ENCODE measurements at regions not wholly inside any gene's neighbourhood (a gene's known extent, or its start where the extent isn't known, plus 50 kb on each side); places are given as distances from the start of the nearest gene placed in this dataset.

DNA sequence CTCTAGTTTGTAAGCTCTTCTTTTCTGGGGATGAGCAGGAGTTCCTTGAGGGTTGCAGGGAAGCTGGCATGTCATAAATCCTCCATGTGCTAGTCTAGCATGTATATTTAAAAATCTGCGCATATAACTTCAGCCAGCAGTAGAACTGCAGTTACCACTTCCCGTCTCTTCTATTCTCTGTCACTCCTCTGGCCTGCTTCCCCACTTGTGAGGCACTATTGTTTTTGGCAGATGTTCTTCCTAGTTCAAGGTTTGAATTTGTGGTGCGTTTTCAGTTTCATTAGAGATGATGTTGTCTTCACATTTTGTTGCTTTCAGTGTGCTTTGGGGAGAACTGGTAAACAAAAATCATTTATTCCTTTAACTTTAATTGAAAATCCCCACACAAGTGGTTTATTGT, 169.1 kb upstream of the ZPLD1 start:
- H3K4me2 ChIP-seq (ENCODE audit: extremely low read depth, insufficient read depth, low read length): no peak overlapping the region
- DNase-seq (ENCODE audit: low read depth in 2 of 2): peak in 1 of 2 donors; percentile 1
- H2AFZ ChIP-seq (ENCODE audit: low read length): no peak overlapping the region

DNA sequence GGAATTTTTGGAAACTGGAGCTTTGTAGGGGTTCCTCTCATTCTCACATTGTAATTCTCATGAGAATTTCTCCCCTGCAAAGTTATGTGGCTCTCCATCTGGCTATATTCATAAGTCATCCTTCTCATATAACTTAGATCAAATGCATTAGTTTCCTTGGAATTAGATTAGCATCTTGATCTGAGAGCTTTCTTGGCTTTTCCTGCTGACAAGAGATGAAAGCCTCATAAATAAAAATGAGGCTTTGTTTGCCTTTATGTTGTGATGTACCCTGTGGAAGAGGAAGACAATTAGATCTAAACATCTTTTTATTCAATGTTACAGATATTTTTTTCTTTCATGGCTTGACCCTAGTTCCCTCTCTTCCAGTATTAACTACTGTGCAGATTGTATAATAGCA, 165.4 kb upstream of the ZPLD1 start:
- no peak for DNase-seq (ENCODE audit: low read depth in 2 of 2)
- Histone ChIP-seq H2AFZ (ENCODE audit: low read length) (no peak overlapping the region), H3K4me1 (ENCODE audit: control insufficient read depth, extremely low read depth, insufficient read depth, low read length) (no peaks in the 10 kb centered on the region), H3K4me2 (ENCODE audit: extremely low read depth, insufficient read depth, low read length) (no peak overlapping the region), H3K4me3 (replicated peaks in 1 of 4; ENCODE audit: control extremely low read depth in 1 of 4, insufficient read depth in 1 of 4, low read depth in 3 of 4, low read length in 4 of 4) (no peak overlapping the region), H3K27me3 (ENCODE audit: control insufficient read depth, insufficient read depth, low read length) (no peaks in the 10 kb centered on the region), H4K20me1 (ENCODE audit: control insufficient read depth, extremely low read depth, insufficient read depth, low read length) (no peaks in the 10 kb centered on the region), H3K27ac (ENCODE audit: insufficient read depth, low read length) (no peak overlapping the region), H3K36me3 (ENCODE audit: control insufficient read depth, insufficient read depth, low read length) (no peaks in the 10 kb centered on the region), H3K9ac (ENCODE audit: insufficient read depth, low read length) (no peak overlapping the region), H3K79me2 (ENCODE audit: control insufficient read depth, insufficient read depth, low read length) (no peaks in the 10 kb centered on the region), H3K9me3 (ENCODE audit: control insufficient read depth, insufficient read depth, low read depth, low read length) (no peaks in the 10 kb centered on the region)
- TF ChIP-seq EZH2 (IDR thresholded peaks at IDR 0.05; ENCODE audit: low read length, missing control alignments): no peak
- TF ChIP-seq, protein P1, sequence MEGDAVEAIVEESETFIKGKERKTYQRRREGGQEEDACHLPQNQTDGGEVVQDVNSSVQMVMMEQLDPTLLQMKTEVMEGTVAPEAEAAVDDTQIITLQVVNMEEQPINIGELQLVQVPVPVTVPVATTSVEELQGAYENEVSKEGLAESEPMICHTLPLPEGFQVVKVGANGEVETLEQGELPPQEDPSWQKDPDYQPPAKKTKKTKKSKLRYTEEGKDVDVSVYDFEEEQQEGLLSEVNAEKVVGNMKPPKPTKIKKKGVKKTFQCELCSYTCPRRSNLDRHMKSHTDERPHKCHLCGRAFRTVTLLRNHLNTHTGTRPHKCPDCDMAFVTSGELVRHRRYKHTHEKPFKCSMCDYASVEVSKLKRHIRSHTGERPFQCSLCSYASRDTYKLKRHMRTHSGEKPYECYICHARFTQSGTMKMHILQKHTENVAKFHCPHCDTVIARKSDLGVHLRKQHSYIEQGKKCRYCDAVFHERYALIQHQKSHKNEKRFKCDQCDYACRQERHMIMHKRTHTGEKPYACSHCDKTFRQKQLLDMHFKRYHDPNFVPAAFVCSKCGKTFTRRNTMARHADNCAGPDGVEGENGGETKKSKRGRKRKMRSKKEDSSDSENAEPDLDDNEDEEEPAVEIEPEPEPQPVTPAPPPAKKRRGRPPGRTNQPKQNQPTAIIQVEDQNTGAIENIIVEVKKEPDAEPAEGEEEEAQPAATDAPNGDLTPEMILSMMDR (conservative IDR thresholded peaks at IDR 0.05 in 1 of 2, IDR thresholded peaks at IDR 0.05 in 1 of 2; ENCODE audit: low read depth in 1 of 2, low read length in 2 of 2): no peak

More for the DNA sequence above, 169.1 kb upstream of the ZPLD1 start:
- H3K79me2 ChIP-seq (ENCODE audit: control insufficient read depth, insufficient read depth, low read length): no peaks in the 10 kb centered on the region
- H3K4me1 ChIP-seq (ENCODE audit: control insufficient read depth, extremely low read depth, insufficient read depth, low read length): no peaks in the 10 kb centered on the region
- H3K9ac ChIP-seq (ENCODE audit: insufficient read depth, low read length): no peak overlapping the region
- H3K36me3 ChIP-seq (ENCODE audit: control insufficient read depth, insufficient read depth, low read length): no peaks in the 10 kb centered on the region
- no peaks in the 10 kb centered on the region for H3K27me3 ChIP-seq (ENCODE audit: control insufficient read depth, insufficient read depth, low read length)
- no peaks in the 10 kb centered on the region for H3K9me3 ChIP-seq (ENCODE audit: control insufficient read depth, insufficient read depth, low read depth, low read length)
- no peak overlapping the region for H3K27ac ChIP-seq (ENCODE audit: insufficient read depth, low read length)
- TF ChIP-seq EZH2 (IDR thresholded peaks at IDR 0.05; ENCODE audit: low read length, missing control alignments): no peak
- TF ChIP-seq, protein P1 (conservative IDR thresholded peaks at IDR 0.05 in 1 of 2, IDR thresholded peaks at IDR 0.05 in 1 of 2; ENCODE audit: low read depth in 1 of 2, low read length in 2 of 2): no peak
- no peak overlapping the region for H3K4me3 ChIP-seq (replicated peaks in 1 of 4; ENCODE audit: control extremely low read depth in 1 of 4, insufficient read depth in 1 of 4, low read depth in 3 of 4, low read length in 4 of 4)
- H4K20me1 ChIP-seq (ENCODE audit: control insufficient read depth, extremely low read depth, insufficient read depth, low read length): no peaks in the 10 kb centered on the region

DNA sequence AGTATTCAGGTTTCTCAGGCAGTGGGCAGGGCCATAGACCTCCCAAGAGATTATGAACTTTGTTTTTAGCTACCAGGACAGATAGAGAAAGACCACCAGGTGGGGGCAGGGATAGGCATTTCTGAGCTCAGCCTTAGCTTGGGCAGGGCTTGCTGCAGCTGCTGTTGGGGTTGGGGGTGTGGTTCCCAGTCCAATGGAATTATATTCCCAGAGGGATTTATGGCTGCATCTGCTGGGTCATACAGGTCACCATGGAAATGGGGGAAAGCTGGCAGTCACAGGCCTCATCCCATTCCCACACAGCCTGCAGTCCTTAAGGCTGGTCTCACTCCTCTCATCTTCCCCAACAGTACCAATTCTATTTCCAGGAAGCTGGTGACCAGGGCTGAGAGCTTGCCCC, 144.6 kb upstream of the ZPLD1 start:
- H3K4me1 ChIP-seq (ENCODE audit: control insufficient read depth, extremely low read depth, insufficient read depth, low read length): no peaks in the 10 kb centered on the region
- no peak overlapping the region for H3K27ac ChIP-seq (ENCODE audit: insufficient read depth, low read length)
- H3K9me3 ChIP-seq (ENCODE audit: control insufficient read depth, insufficient read depth, low read depth, low read length): no peaks in the 10 kb centered on the region
- no peaks in the 10 kb centered on the region for H3K36me3 ChIP-seq (ENCODE audit: control insufficient read depth, insufficient read depth, low read length)
- H2AFZ ChIP-seq (ENCODE audit: low read length): no peak overlapping the region
- no peaks in the 10 kb centered on the region for H3K79me2 ChIP-seq (ENCODE audit: control insufficient read depth, insufficient read depth, low read length)
- no peak for DNase-seq (ENCODE audit: low read depth in 2 of 2)
- H3K9ac ChIP-seq (ENCODE audit: insufficient read depth, low read length): no peak overlapping the region
- no peak overlapping the region for H3K4me2 ChIP-seq (ENCODE audit: extremely low read depth, insufficient read depth, low read length)
- no peaks in the 10 kb centered on the region for H4K20me1 ChIP-seq (ENCODE audit: control insufficient read depth, extremely low read depth, insufficient read depth, low read length)
- H3K27me3 ChIP-seq (ENCODE audit: control insufficient read depth, insufficient read depth, low read length): no peaks in the 10 kb centered on the region
- H3K4me3 ChIP-seq (replicated peaks in 1 of 4; ENCODE audit: control extremely low read depth in 1 of 4, insufficient read depth in 1 of 4, low read depth in 3 of 4, low read length in 4 of 4): no peak overlapping the region
- TF ChIP-seq, protein P1 (conservative IDR thresholded peaks at IDR 0.05 in 1 of 2, IDR thresholded peaks at IDR 0.05 in 1 of 2; ENCODE audit: low read depth in 1 of 2, low read length in 2 of 2): no peak
- no peak for TF ChIP-seq EZH2 (IDR thresholded peaks at IDR 0.05; ENCODE audit: low read length, missing control alignments)

Data from fibroblast of lung (primary cell).